SK-N-SH treated with all-trans-retinoic acid at 6 μM for 48 hours (cell line): ENCODE measurements at regions not wholly inside any gene's neighbourhood (a gene's known extent, or its start where the extent isn't known, plus 50 kb on each side); places are given as distances from the start of the nearest gene placed in this dataset.

Source experiments
- ATAC-seq: fragments of 200-7000 bp; cut with Tn5 transposase; 3 replicates; pipeline ENCODE4 v1.9.1; 2020; ENCODE audit warnings: mild to moderate bottlenecking, moderate library complexity
- ARNTL ChIP-seq: fragments of 450-650 bp; formaldehyde crosslinking; IDR thresholded peaks from 2 replicates; pipeline ENCODE4 v1.5.0; 2020; ENCODE audit warnings: low read depth, mild to moderate bottlenecking, moderate library complexity, borderline replicate concordance
- BACH2 ChIP-seq: fragments of 250-450 bp; sonication (Bioruptor Pico); IDR thresholded peaks from 2 replicates; pipeline ENCODE4 v1.9.0; 2021; ENCODE audit warnings: mild to moderate bottlenecking, borderline replicate concordance
- CREB5 ChIP-seq: fragments of 250-450 bp; sonication (Bioruptor Pico); IDR thresholded peaks from 2 replicates; pipeline ENCODE4 v1.5.1; 2020; ENCODE audit warnings: low read depth, mild to moderate bottlenecking, moderate library complexity
- CSDC2 ChIP-seq: fragments of 250-450 bp; sonication (Bioruptor Pico); IDR thresholded peaks from 2 replicates; pipeline ENCODE4 v1.5.0; 2020; ENCODE audit warnings: mild to moderate bottlenecking, moderate library complexity
- CSRNP3 ChIP-seq: fragments of 250-450 bp; sonication (Bioruptor Pico); IDR thresholded peaks from 2 replicates; pipeline ENCODE4 v1.5.1; 2021; ENCODE audit warnings: mild to moderate bottlenecking, moderate library complexity
- ESRRG ChIP-seq: fragments of 250-450 bp; sonication (Bioruptor Pico); IDR thresholded peaks from 2 replicates; pipeline ENCODE4 v1.6.1; 2021; ENCODE audit warnings: mild to moderate bottlenecking
- GLIS3 ChIP-seq: fragments of 250-450 bp; sonication (Bioruptor Pico); IDR thresholded peaks from 2 replicates; pipeline ENCODE4 v1.5.0; 2020; ENCODE audit warnings: mild to moderate bottlenecking, moderate library complexity
- ISL1 ChIP-seq: fragments of 250-450 bp; sonication (Bioruptor Pico); IDR thresholded peaks from 2 replicates; pipeline ENCODE4 v2.1.2; 2022; ENCODE audit warnings: mild to moderate bottlenecking, moderate library complexity
- OSR1 ChIP-seq: fragments of 250-450 bp; sonication (Bioruptor Pico); IDR thresholded peaks from 2 replicates; pipeline ENCODE4 v1.8.0; 2022; ENCODE audit warnings: moderate library complexity, mild to moderate bottlenecking, inconsistent platforms
- PATZ1 ChIP-seq: fragments of 250-450 bp; sonication (Bioruptor Pico); IDR thresholded peaks from 2 replicates; pipeline ENCODE4 v1.8.0; 2020; ENCODE audit warnings: mild to moderate bottlenecking, moderate library complexity, borderline replicate concordance
- POU6F1 ChIP-seq: fragments of 250-450 bp; sonication (Bioruptor Pico); IDR thresholded peaks from 2 replicates; pipeline ENCODE4 v1.8.0; 2021; ENCODE audit warnings: low read depth, mild to moderate bottlenecking, moderate library complexity, borderline replicate concordance
- PPARA ChIP-seq: fragments of 250-450 bp; sonication (Bioruptor Pico); IDR thresholded peaks from 2 replicates; pipeline ENCODE4 v1.5.0; 2020; ENCODE audit warnings: mild to moderate bottlenecking, borderline replicate concordance
- RARB ChIP-seq: fragments of 250-450 bp; sonication (Bioruptor Pico); IDR thresholded peaks from 2 replicates; pipeline ENCODE4 v1.8.0; 2021; ENCODE audit warnings: mild to moderate bottlenecking, moderate library complexity
- SNAI2 ChIP-seq: fragments of 250-450 bp; sonication (Bioruptor Pico); IDR thresholded peaks from 2 replicates; pipeline ENCODE4 v1.5.0; 2020; ENCODE audit warnings: mild to moderate bottlenecking, moderate library complexity
- TCF4 ChIP-seq: fragments of 250-450 bp; sonication (Bioruptor Pico); IDR thresholded peaks from 2 replicates; pipeline ENCODE4 v1.8.0; 2021; ENCODE audit warnings: mild to moderate bottlenecking, moderate library complexity, borderline replicate concordance
- TOX ChIP-seq: fragments of 250-450 bp; sonication (Bioruptor Pico); IDR thresholded peaks from 2 replicates; pipeline ENCODE4 v1.8.0; 2021; ENCODE audit warnings: mild to moderate bottlenecking, moderate library complexity, borderline replicate concordance
- TSHZ2 ChIP-seq: fragments of 250-450 bp; sonication (Bioruptor Pico); IDR thresholded peaks from 2 replicates; pipeline ENCODE4 v1.5.0; 2020; ENCODE audit warnings: mild to moderate bottlenecking, moderate library complexity
- ZC3H10 ChIP-seq: fragments of 250-450 bp; sonication (Bioruptor Pico); IDR thresholded peaks from 2 replicates; pipeline ENCODE4 v1.5.1; 2021; ENCODE audit warnings: mild to moderate bottlenecking, moderate library complexity
- ZFP3 ChIP-seq: fragments of 250-450 bp; sonication (Bioruptor Pico); IDR thresholded peaks from 2 replicates; pipeline ENCODE4 v1.5.0; 2020; ENCODE audit warnings: mild to moderate bottlenecking, moderate library complexity
- ZFP30 ChIP-seq: fragments of 450-650 bp; formaldehyde crosslinking; IDR thresholded peaks from 2 replicates; pipeline ENCODE4 v1.5.0; 2022; ENCODE audit warnings: mild to moderate bottlenecking, moderate library complexity
- ZNF565 ChIP-seq: fragments of 450-650 bp; formaldehyde crosslinking; conservative IDR thresholded peaks from 2 replicates; pipeline ENCODE4 v1.5.0; 2020; ENCODE audit warnings: low read depth, mild to moderate bottlenecking, moderate library complexity
- ZNF70 ChIP-seq: fragments of 450-650 bp; formaldehyde crosslinking; IDR thresholded peaks from 2 replicates; pipeline ENCODE4 v1.5.0; 2020; ENCODE audit warnings: mild to moderate bottlenecking, moderate library complexity

- no peak for ATAC-seq
- TF ChIP-seq PPARA, result no peak
- no peak for TF ChIP-seq ZFP3
- TF ChIP-seq ARNTL (CRISPR knock-in tag), result no peak
- TF ChIP-seq CSRNP3, result no peak
- no peak for TF ChIP-seq ZC3H10 (CRISPR knock-in tag)
- no peak for TF ChIP-seq ESRRG
- TF ChIP-seq CREB5 (CRISPR knock-in tag), result no peak
- TF ChIP-seq OSR1 (CRISPR knock-in tag), result no peak
- no peak for TF ChIP-seq CSDC2
- no peak for TF ChIP-seq ISL1 (CRISPR knock-in tag)
- no peak for TF ChIP-seq TSHZ2 (CRISPR knock-in tag)
- no peak for TF ChIP-seq POU6F1
Observed at GRCh38 chr4:175983636-175984035, 82.0 kb upstream of the WDR17 start.

- no peak for ATAC-seq
- TF ChIP-seq ZFP3, result no peak
- no peak for TF ChIP-seq OSR1 (CRISPR knock-in tag)
- TF ChIP-seq BACH2 (CRISPR knock-in tag), result no peak
- no peak for TF ChIP-seq ESRRG
- TF ChIP-seq PATZ1 (CRISPR knock-in tag), result no peak
- TF ChIP-seq TOX (CRISPR knock-in tag), result no peak
- TF ChIP-seq CSRNP3, result no peak
Observed at GRCh38 chr4:175986668-175987067, 79.0 kb upstream of the WDR17 start.

- no peak for ATAC-seq
- no peak for TF ChIP-seq TSHZ2 (CRISPR knock-in tag)
- no peak for TF ChIP-seq ZNF70 (CRISPR knock-in tag)
- no peak for TF ChIP-seq BACH2 (CRISPR knock-in tag)
- no peak for TF ChIP-seq ZC3H10 (CRISPR knock-in tag)
- TF ChIP-seq ZFP3, result no peak
- no peak for TF ChIP-seq RARB
- TF ChIP-seq TCF4, result no peak
- TF ChIP-seq ESRRG, result no peak
- TF ChIP-seq SNAI2 (CRISPR knock-in tag), result no peak
- no peak for TF ChIP-seq CREB5 (CRISPR knock-in tag)
- TF ChIP-seq ZNF565 (CRISPR knock-in tag), result no peak
- no peak for TF ChIP-seq ZFP30 (CRISPR knock-in tag)
- no peak for TF ChIP-seq TOX (CRISPR knock-in tag)
- TF ChIP-seq ARNTL (CRISPR knock-in tag), result no peak
- TF ChIP-seq PPARA, result no peak
- TF ChIP-seq ISL1 (CRISPR knock-in tag), result no peak
- no peak for TF ChIP-seq GLIS3 (CRISPR knock-in tag)
Observed at GRCh38 chr4:175988511-175988910, 77.1 kb upstream of the WDR17 start.
